Adrenal gland (tissue), 5 donors: ENCODE measurements at regions not wholly inside any gene's neighbourhood (a gene's known extent, or its start where the extent isn't known, plus 50 kb on each side); places are given as distances from the start of the nearest gene placed in this dataset.

Experiments
- CTCF ChIP-seq, 6 experiments: fragments of 450-650 bp in 4 of 6; fragments of 200-600 bp in 2 of 6; sonication (generic) in 1 of 6; IDR thresholded peaks; 1 replicate in 5 of 6; 2 replicates in 1 of 6; pipeline versions ENCODE4 v1.5.1 to v1.8.0; 2016 to 2021; ENCODE audit warnings: antibody characterized with exemption in 6 of 6, mild to moderate bottlenecking in 2 of 6, moderate library complexity in 1 of 6
- POLR2A ChIP-seq, 2 donors: fragments of 450-650 bp; IDR thresholded peaks; one replicate each; pipeline ENCODE4 v1.6.1; 2017; ENCODE audit warnings: antibody characterized with exemption in 2 of 2, mild to moderate bottlenecking in 2 of 2, moderate library complexity in 1 of 2
- donor health status: DM: no; HTN: no; CAD: no.

GRCh38 chr5:106435185-106435584, 1235.6 kb downstream of the EFNA5 start:
- no peak for TF ChIP-seq CTCF (IDR thresholded peaks at IDR 0.05)
- TF ChIP-seq POLR2A (IDR thresholded peaks at IDR 0.05), result no peak
